ENCODE measurements at regions not wholly inside any gene's neighbourhood (a gene's known extent, or its start where the extent isn't known, plus 50 kb on each side); places are given as distances from the start of the nearest gene placed in this dataset.

- Histone ChIP-seq H3K4me3 (ENCODE audit: control extremely low read depth in 1 of 5, extremely low read depth in 1 of 5, insufficient read depth in 1 of 5, low read depth in 2 of 5, low read length in 4 of 5) (no peak overlapping the region), H3K4me2 (replicated peaks; ENCODE audit: low read depth, low read length, poor library complexity, severe bottlenecking) (no peak overlapping the region), H3K79me2 (ENCODE audit: control insufficient read depth, insufficient read depth, low read length) (no peaks in the 10 kb centered on the region), H3K9ac (ENCODE audit: low read length) (no peak overlapping the region), H2AFZ (ENCODE audit: insufficient read depth, low read depth, low read length, poor library complexity, severe bottlenecking) (no peak overlapping the region), H4K20me1 (ENCODE audit: control insufficient read depth, insufficient read depth, low read length, poor library complexity, severe bottlenecking) (no peaks in the 10 kb centered on the region), H3K27ac (ENCODE audit: low read length in 2 of 2) (no peak overlapping the region), H3K36me3 (replicated peaks in 1 of 2; ENCODE audit: control extremely low read depth in 1 of 2, control insufficient read depth in 1 of 2, extremely low read depth in 1 of 2, insufficient read depth in 2 of 2, low read length in 1 of 2) (no peaks in the 10 kb centered on the region), H3K9me3 (ENCODE audit: control extremely low read depth in 1 of 3, control insufficient read depth in 2 of 3, insufficient read depth in 1 of 3, low read length in 2 of 3) (no peaks in the 10 kb centered on the region), H3K27me3 (replicated peaks in 1 of 4; ENCODE audit: control extremely low read depth in 1 of 4, control insufficient read depth in 3 of 4, insufficient read depth in 4 of 4, low read length in 3 of 4) (no peaks in the 10 kb centered on the region), H3K4me1 (ENCODE audit: control insufficient read depth in 2 of 2, insufficient read depth in 2 of 2, low read length in 2 of 2) (no peaks in the 10 kb centered on the region)
- Mint-ChIP-seq H3K27ac (no peak overlapping the region), H3K4me1 (no peaks in the 10 kb centered on the region), H3K9me3 (ENCODE audit: insufficient read depth) (no peaks in the 10 kb centered on the region), H3K27me3 (peaks cover 8% of the 10 kb centered on the region), H3K4me3 (no peak overlapping the region)
- WGBS (ENCODE audit: insufficient coverage) = no CpG with 5 or more reads among the region's 1 CpG
- no peak for DNase-seq
- CTCF ChIA-PET = no interaction called here
- no peak for ATAC-seq (ENCODE audit: low read depth)
- TF ChIP-seq CTCF (IDR thresholded peaks at IDR 0.05) = no peak
- TF ChIP-seq EZH2 (IDR thresholded peaks at IDR 0.05; ENCODE audit: borderline replicate concordance, insufficient read depth, low read depth, low read length, poor library complexity, severe bottlenecking) = no peak
- intact Hi-C loops (cut with micrococcal nuclease) = no loop called here
- POLR2A ChIA-PET = no interaction called here
Measured at GRCh38 chr2:56001947-56002346, 78.4 kb upstream of the EFEMP1 start.

GRCh38 chr2:56008661-56009431 lies 85.3 kb upstream of the EFEMP1 start:
- 19% methylated on average over 6 of the region's 8 CpGs for WGBS (ENCODE audit: insufficient coverage)
- H3K27ac Mint-ChIP-seq = no peak overlapping the region
- H3K27me3 Mint-ChIP-seq = peaks cover 7% of the 10 kb centered on the region
- ChIA-PET CTCF (no interaction called here), POLR2A (no interaction called here)
- Histone ChIP-seq H3K27me3 (replicated peaks in 1 of 4; ENCODE audit: control extremely low read depth in 1 of 4, control insufficient read depth in 3 of 4, insufficient read depth in 4 of 4, low read length in 3 of 4) (no peaks in the 10 kb centered on the region), H3K79me2 (ENCODE audit: control insufficient read depth, insufficient read depth, low read length) (no peaks in the 10 kb centered on the region), H3K27ac (ENCODE audit: low read length in 2 of 2) (no peak overlapping the region), H4K20me1 (ENCODE audit: control insufficient read depth, insufficient read depth, low read length, poor library complexity, severe bottlenecking) (no peaks in the 10 kb centered on the region), H3K4me2 (replicated peaks; ENCODE audit: low read depth, low read length, poor library complexity, severe bottlenecking) (no peak overlapping the region), H3K4me1 (ENCODE audit: control insufficient read depth in 2 of 2, insufficient read depth in 2 of 2, low read length in 2 of 2) (no peaks in the 10 kb centered on the region), H3K9me3 (ENCODE audit: control extremely low read depth in 1 of 3, control insufficient read depth in 2 of 3, insufficient read depth in 1 of 3, low read length in 2 of 3) (no peaks in the 10 kb centered on the region), H2AFZ (ENCODE audit: insufficient read depth, low read depth, low read length, poor library complexity, severe bottlenecking) (no peak overlapping the region), H3K4me3 (ENCODE audit: control extremely low read depth in 1 of 5, extremely low read depth in 1 of 5, insufficient read depth in 1 of 5, low read depth in 2 of 5, low read length in 4 of 5) (no peak overlapping the region), H3K36me3 (replicated peaks in 1 of 2; ENCODE audit: control extremely low read depth in 1 of 2, control insufficient read depth in 1 of 2, extremely low read depth in 1 of 2, insufficient read depth in 2 of 2, low read length in 1 of 2) (no peaks in the 10 kb centered on the region), H3K9ac (ENCODE audit: low read length) (no peak overlapping the region)
- DNase-seq = no peak
- TF ChIP-seq EZH2 (IDR thresholded peaks at IDR 0.05; ENCODE audit: borderline replicate concordance, insufficient read depth, low read depth, low read length, poor library complexity, severe bottlenecking) (no peak), CTCF (IDR thresholded peaks at IDR 0.05) (no peak)
- ATAC-seq (ENCODE audit: low read depth) = no peak
- intact Hi-C loops (cut with micrococcal nuclease) = loop anchor here (2.0 kb wide), 1 partner anchor 290 kb away; no protein-coding TSS in a partner anchor
- no peaks in the 10 kb centered on the region for H3K9me3 Mint-ChIP-seq (ENCODE audit: insufficient read depth)
- H3K4me3 Mint-ChIP-seq = no peak overlapping the region
- H3K4me1 Mint-ChIP-seq = no peaks in the 10 kb centered on the region

Measured in B cell (primary cell).